Activated T-cell treated with anti-CD3 and anti-CD28 coated beads for 24 hours (primary cell): ENCODE measurements at regions not wholly inside any gene's neighbourhood (a gene's known extent, or its start where the extent isn't known, plus 50 kb on each side); places are given as distances from the start of the nearest gene placed in this dataset.

Experiments
- DNase-seq: peaks from one replicate; pipeline ENCODE4 v3.0.0-alpha.2; 2020; ENCODE audit warnings: low read depth

DNA sequence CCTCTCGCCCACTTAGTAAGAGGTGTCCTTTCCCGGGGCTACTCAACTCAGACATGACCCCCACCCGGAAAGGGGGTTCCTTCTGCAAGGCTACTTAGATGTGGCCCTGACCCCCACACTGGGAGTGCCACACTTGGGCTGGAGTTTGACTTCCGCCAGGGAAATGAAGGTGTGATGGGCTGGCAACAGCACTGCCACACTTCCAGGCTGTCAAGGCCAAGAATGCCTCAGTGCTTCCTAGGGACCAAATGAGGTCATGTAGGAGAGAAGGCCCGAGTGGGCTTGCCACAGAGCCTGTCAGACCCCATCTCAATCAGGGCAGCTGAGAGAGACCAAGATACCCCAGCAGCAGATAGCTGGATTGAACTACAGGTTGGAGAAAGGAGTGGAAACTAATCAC, 55.5 kb downstream of the DRD1 start:
- no peak for DNase-seq

DNA sequence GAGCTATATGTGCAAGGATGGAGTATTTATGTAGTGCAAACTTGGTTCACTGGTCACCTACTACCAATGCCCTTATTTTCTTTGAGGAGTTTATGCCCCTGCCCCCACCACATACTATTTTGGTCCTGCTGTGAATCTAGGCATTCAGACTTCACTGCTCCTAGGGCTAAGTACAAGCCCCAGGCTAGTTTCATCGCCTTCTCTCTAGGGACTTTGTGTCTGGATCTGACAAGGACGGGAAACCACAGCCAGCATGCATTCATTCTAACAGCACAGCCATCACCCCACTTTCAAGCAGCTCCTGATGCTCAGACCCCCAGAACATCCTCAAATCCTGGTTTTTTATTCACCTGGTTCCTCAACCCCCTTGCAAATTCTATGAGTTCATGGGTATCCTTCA, 56.8 kb downstream of the DRD1 start:
- no peak for DNase-seq

DNA sequence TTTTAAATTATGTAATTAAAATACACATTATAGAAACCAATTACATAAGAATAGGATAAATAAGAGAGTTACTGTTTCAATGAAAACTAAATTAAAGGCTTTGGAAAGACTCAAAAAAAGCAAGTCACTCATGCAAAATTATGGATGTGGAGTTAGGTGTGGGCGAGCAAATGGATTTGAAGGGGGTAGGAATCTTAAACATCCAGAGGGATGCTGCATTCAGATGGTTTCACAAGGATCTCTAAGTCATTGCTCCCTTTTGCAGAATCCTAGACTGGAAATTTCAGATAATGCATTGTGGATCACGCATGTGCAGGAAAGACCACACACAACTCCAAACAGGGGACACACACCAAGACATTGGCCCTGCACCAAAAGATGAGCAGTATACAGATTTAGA, 57.5 kb downstream of the DRD1 start:
- no peak for DNase-seq

DNA sequence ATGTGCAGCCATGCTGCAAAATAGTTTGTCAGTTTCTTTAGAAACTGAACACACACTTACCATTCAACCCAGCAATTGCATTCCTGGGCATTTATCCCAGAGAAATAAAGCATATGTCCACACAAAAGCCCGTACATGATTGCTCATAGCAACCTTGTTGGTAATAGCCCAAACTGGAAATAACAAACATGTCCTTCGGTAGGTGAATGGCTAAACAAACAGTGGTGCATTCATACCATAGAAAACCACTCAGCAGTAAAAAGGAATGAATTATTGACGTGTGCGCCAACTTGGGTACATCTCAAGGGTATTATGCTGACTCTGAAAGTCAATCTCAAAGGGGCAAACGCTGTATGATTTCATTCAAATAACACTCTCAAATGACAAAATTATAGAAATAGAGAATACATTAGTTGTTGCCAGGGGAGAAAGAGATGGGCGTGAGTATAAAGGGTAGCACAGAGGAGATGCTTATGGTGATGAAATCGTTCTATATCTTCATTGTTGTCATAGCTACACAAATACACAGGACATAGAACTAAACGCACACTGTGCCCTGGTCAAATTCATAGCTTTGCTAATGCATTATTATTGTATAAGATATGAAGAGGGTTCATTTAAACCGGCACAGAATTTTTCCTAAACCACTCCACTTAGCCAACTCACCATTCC, 58.2 kb downstream of the DRD1 start:
- no peak for DNase-seq

DNA sequence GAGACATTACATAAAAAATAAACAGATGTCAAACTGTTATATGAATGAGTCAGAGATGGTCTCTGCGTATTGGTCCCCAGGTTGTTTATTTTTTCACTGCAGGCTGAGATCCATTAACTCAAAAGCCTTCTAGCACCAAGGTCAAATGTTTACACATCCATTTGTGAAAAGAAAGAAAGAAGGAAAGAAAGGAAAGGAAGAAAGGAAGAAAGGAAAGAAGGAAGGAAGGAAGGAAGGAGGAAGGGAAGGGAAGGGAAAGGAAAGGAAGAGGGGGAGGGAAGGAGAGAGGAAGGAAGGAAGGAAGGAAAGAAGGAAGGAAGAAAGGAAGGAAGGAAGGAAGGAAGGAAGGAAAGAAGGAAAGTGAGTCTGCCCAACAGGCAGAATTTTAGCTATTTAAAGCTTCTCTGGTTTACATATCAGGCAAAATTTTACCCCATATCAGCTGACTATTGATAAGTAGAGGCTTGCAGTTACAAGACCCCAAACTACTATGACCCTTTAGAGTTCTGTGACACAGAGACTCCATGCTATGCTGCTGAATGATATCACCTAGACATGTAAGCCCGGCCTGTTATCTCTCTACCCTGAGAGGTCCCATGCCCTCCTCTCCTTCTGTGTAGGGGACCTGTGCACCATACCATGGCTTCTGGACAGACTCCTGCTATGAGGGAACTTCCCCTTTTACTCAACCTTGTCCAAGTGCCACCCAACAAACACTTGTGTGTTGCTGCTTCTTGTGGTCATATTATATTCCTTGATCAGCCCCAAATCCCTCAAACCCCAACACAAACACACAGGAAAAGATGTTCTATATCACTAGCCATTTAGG, 59.0 kb downstream of the DRD1 start:
- DNase-seq: no peak

DNA sequence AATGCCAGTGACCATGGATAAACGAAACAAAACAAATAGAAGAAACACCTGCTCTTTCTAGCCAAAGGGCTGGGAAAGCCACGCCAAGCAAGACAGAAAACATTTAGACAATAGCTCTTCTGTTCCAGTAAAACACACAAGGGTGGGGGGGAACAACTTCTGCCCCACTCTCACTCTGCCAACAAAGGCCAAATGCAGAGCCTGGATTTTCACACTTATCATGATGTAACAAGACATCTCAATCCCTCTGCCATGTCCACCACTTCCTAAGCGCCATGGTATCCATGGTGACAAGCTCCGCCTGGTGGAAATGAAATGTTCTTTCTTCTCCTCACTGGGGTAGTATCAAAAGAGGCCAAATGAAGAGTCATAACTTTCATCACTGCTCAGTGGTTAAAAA, 60.6 kb downstream of the DRD1 start:
- no peak for DNase-seq

DNA sequence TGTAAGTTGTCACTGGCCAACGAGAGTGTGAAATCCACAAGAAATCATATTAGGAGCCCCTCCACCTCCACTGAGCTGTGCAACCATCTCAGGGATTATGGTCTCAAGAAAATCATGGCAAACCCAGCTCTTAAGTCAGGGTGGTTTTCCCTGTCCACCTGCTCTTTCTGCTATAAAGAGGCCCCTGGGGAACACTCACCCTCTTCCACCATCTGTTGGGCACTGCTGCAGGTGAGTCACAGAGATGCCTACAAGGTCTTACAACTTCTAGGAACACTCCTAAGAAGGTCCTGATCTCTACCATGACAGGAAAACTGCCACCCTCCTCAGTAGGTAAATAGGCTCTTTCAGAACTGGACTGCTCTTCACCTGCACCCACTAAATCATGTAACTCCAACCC, 61.8 kb downstream of the DRD1 start:
- DNase-seq: no peak

DNA sequence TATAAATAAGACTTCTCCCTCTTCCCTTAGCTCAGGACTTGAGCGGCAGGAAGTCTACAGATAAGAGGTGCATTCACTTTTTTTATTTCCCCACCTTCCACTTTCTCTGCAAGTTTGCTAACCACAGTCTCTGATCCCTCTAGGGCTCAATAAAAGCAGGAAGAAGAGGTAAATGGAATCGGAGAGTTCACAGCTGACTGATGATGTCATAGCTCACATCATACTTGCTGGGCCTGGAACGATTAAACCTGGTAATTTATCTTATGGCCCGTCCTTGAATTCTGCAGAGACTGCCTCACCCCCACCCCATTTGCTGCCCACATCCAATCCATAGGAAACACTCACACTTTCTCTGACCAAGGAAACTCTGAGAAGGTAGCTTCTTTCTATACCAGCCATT, 62.9 kb downstream of the DRD1 start:
- DNase-seq: no peak

DNA sequence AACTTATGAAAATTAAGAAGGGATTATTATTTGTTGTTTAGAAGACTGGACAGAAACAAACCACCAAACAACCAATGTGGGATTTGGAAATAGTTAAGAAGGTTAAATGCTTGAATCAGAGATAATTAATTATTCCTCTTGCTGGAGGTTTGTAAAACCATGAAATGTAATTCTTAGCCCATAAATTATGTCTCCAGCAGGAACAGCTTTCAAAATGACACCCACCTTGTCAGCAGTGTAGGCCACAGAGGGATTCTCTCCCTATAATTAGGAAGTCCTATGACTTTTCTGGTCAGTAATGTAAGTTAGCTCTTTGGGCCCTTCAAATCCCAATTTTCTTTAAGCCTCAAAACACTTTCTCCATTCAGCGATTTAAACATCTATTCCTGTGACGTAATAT, 63.3 kb downstream of the DRD1 start:
- DNase-seq: no peak

DNA sequence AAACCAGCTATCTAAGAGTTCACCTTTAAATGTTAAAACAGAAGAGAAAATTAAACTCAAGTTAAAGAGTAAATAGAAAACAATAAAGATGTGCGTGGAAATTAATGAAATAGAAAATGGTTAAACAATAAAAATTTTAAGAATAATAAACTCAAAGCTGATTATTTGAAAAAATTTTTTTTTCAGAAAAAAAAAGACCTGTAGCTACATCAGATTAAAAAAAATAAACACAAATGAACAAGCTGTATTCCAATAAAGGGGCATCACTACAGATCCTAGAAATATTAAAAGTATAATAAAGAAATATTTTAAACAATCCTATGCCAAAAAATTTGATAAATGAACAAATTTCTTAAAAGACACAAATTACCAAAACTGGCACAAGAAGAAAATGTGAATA, 64.1 kb downstream of the DRD1 start:
- no peak for DNase-seq

DNA sequence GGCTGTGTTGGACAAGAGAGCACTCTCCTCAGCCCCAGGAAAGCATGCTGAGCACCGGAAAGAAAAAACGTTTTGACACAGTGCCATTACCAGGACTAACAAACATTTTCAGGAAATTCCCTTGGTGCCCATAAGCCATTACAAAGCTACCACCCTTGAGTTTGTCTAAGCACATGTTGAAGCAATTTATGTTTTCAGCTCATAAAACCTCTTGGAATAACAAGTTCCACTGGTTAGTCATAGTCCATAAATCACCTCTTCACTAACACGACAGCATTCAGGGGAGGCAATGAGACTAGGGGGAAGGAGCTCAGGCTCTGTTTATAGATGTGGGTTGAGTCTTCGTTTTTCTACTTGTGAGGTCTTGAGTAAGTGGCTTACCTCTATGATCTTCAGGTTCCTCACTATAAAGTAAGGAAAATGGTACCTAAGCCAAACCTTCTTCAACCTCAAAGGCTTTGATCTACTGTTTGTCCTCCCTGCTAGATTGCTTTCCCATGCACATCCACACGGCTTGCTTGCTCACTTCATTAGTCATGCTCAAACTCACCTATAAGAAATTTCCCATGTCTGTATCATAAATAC, 65.4 kb downstream of the DRD1 start:
- no peak for DNase-seq

DNA sequence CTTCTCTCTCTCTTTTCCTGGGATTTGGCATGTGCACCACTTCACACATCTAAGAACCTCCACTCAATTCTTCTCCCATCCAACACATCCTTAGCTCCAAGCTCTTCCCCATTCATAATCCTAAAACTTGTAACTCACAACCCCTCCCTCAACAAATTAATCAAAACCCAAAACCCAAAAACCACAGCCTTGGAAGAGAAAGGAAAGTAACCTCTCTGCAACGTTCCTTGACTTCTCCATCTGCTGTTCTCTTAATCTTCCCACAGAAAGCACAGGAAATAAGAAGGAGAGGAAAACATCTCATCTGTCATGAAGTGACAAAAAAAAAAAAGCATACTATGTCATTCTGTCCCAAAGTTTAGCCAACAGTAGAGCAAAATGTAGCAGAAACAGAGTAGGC, 66.2 kb downstream of the DRD1 start:
- no peak for DNase-seq

DNA sequence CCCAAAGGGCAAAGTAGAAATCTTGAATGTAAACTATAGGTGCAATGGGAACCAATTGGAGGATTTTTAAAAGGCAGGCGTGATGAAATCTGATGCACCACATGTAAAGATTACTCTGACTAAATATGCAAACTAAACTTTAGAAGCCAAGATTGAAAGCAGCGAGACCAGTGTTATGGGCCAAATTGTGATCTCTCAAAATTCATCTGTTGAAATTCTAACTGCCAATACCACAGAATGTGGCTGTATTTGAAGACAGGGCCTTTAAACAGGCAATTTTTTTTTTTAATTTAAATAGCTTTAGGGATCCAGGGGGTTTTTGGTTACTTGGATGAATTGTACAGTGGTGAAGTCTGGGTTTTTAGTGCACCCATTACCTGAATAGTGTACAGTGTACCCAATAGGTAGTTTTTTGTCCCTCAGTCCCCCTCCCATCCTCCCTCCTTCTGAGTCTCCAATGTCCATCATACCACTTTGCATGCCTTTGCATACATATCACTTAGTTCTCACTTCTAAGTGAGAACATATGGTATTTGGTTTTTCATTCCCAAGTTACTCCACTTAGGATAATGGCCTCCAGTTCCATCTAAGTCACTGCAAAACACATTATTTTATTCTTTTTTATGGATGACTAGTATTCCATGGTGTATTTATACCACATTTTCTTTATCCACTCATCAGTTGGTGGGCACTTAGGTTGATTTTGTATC, 69.7 kb downstream of the DRD1 start:
- no peak for DNase-seq

DNA sequence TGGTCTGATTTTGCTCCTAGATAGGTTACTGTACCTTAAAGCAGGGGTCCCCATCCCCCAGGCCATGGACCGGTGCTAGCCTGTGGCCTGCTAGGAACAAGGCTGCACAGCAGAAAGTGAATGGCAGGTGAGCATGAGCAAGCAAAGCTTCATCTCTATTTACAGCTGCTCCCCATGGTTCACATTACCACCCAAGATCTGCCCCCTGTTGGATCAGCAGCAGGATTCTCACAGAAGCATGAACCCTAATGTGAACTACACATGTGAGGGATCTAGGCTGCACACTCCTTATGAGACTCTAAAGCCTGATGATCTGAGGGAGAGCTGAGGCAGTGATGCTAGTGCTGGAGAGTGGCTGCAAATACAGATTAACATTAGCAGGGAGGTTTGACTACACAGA, 78.1 kb downstream of the DRD1 start:
- no peak for DNase-seq

DNA sequence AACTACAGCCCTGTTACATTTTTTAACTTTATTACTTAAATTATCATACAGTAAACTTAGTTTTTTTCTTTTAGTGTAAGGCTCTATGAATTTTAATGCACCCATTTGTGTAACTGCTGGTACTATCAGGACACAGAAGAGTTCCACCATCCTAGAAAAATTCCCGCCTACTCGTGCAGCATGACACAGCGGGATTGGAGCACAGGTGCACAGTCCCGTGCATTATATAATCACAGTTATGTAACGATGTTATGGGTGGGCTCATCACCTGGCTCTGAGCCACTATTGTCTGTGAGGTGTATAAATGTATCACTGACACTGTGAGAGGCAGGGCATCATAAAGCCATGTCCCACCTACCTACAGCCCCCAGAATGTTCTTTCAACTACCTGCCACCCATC, 80.7 kb downstream of the DRD1 start:
- no peak for DNase-seq

DNA sequence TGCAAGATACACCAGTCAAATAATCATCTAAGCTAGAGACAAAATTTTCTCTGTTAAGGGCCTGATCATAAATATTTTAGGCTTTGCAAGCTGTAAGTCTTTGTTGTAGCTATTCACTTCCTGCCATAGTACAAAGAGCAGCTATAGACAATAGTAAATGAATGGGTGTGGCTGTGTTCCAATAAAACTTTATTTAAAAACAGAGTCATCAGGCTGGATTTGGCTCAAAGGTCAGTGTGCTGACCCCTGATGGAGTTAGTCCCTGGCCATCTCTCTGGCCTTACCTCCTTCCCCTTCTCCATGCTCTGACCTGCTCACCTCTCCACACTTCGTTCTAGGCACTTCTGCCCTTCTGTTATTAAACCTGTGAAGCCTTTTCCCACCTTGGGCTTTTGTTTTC, 86.0 kb downstream of the DRD1 start:
- no peak for DNase-seq

DNA sequence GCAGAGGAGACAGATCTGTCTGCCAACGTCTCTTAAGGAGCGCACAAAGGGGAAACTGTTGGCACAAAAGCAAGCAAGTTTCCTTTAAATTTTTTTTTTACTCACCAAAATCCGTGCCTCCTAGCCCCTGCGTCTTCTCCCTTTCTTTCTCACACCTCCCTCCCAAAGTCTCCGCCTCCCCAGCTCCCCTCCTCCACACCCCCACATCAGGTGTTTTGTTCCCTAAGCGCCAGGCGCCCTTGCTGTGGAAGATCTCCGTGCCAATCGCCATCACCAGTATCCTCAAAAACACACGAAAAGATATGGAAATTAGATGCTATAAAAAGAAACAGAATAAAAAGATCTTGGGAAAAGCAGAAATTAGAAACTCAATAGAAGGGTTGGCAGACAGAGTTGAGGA, 87.6 kb downstream of the DRD1 start:
- DNase-seq: no peak

DNA sequence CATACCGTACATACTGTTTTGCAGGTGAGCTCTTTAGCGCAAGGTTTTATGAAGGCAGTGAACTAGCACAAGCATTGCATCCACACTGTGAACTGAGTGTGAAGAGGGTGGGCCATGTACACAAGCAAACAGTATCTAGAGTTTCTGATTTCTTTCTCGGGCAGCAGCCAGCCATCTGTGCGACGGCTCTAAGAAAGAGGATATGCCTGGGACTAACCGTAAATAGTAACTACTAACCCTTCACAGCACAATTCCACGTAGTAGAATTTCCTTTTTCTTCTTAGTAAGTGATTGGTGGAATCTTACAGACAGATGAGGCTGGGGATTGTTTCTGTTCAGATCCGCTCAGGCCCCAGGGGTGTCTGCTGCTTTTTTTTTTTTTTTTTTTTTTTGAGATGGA, 89.0 kb downstream of the DRD1 start:
- DNase-seq: no peak

DNA sequence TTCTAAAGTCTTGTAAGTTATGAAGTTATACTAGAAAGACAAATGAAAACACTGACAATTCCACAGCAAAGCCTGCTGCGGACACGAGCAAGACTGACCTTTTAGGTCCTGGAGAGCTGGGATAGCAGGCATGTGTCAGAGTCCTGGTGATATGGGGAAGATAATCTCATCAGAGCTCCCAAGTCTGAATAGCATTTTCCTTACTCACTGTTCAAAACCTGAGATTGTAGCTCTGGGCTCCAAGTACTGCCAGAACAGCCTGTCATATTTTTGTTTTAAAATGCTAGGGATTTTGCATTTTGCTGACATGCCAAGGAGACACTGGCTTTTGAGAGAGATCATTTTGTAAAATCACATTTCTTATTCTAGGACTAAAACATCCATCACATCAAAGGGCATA, 90.1 kb downstream of the DRD1 start:
- DNase-seq: no peak

DNA sequence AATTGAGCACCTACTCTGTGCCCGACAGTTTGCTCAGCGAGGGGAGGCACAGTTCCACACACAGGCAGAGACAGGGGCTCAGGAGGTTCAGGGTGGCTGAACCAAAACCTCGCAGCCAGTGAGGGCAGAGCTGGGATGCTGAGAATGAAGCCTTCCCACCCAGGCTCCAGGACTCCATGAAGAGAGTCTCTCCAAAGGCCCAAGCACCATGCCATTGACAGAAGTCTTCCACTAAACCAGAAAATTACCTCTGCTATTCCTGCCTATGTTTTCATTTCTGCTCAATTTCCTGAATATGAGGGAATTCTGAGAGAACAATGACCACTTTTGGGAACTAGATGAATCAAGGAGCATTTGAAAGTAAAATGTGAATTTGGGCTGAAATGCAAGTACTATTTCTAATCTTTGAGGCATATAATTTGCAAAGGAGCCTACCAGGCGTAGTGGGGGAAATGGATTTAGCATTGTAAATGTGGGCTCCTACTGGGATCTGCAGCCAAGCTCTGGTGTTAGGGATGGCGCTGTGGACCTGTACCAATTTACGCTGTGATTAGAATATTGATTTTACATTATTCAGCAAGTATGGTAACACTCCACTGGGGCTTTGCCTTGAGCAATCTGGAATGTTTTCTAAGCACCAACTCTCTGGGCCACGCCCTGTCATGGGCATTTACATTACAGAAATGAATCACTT, 91.9 kb downstream of the DRD1 start:
- DNase-seq: no peak

DNA sequence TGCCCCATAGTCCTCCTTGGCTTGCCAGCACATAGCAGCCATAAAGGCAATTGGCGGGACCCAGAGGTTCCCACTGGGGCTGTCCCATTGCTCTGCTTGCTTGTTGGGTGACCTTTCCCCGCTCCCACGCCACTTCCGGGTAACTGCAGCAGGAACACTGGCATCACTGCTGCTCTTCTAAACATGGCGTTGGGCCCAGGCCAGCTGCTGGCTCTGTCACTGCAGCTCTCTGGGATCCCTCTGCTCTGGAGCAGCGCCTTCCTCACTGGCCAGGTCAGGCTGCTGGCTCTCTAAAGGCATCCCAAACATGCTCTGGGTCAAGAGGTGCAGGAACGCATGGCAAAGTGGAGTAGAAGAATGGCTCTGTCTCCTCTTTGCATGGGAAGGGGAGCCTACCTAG, 92.9 kb downstream of the DRD1 start:
- no peak for DNase-seq

DNA sequence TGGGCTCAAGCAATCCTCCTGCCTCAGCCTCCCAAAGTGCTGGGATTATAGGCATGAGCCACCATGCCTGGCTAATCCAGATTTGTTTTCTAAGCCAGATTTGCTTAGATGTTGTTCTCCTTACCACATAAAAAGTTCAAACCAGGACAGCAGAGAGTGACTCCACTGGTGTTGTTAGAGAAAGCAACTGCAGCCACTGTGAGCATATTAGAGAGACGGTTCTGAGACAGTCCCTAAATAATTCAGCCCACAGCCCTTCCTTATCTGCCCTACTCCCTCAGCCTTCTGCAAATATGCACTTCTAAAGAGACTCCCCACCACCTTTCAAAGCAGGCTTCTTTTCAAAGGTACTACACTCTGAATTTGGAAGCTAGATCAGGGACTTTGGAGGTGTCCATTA, 96.1 kb downstream of the DRD1 start:
- DNase-seq: no peak
